Natural killer cell (primary cell): ENCODE measurements at regions not wholly inside any gene's neighbourhood (a gene's known extent, or its start where the extent isn't known, plus 50 kb on each side); places are given as distances from the start of the nearest gene placed in this dataset.
"Not testable (repeated sequence)": the region's sequence is repeated elsewhere in the genome, so short reads cannot be mapped to it uniquely, and the experiment has no call there.

Experiments
- ATAC-seq, 3 donors: fragments of 150-1000 bp in 2 of 3; fragments of 200-7000 bp in 1 of 3; cut with Tn5 transposase; 1 replicate in 1 of 3; 2 replicates in 2 of 3; pipeline ENCODE4 v1.10.0; 2021; ENCODE audit warnings: mild to moderate bottlenecking in 2 of 3, moderate library complexity in 2 of 3
- DNase-seq, 2 donors: peaks; one replicate each; pipeline versions ENCODE4 v3.0.0 to v3.0.0-alpha.2; 2013 to 2021; ENCODE audit warnings: mixed read lengths in 1 of 2
- H3K27ac ChIP-seq: one replicate; pipeline ENCODE4 v1.5.1; 2013; ENCODE audit warnings: mild to moderate bottlenecking, low read length
- H3K27me3 ChIP-seq: one replicate; pipeline ENCODE4 v1.6.1; 2013; ENCODE audit warnings: low read length; ENCODE audit not compliant: control insufficient read depth, insufficient read depth
- H3K36me3 ChIP-seq: one replicate; pipeline ENCODE4 v1.6.1; 2013; ENCODE audit warnings: low read length; ENCODE audit not compliant: control insufficient read depth, insufficient read depth
- H3K4me1 ChIP-seq: one replicate; pipeline ENCODE4 v1.6.1; 2013; ENCODE audit warnings: low read length; ENCODE audit not compliant: control insufficient read depth, insufficient read depth
- H3K4me3 ChIP-seq: one replicate; pipeline ENCODE4 v1.5.1; 2013; ENCODE audit warnings: low read length
- H3K9me3 ChIP-seq: one replicate; pipeline ENCODE4 v1.6.1; 2013; ENCODE audit warnings: low read length; ENCODE audit not compliant: control insufficient read depth, insufficient read depth
- H3K27ac Mint-ChIP-seq, 2 donors: one replicate each; pipeline ENCODE4 v1.8.0; 2022; ENCODE audit warnings: mild to moderate bottlenecking in 2 of 2, mixed read lengths in 2 of 2, moderate library complexity in 1 of 2
- H3K27me3 Mint-ChIP-seq, 2 donors: one replicate each; pipeline ENCODE4 v1.8.0; 2022; ENCODE audit warnings: low read depth in 2 of 2, mixed read lengths in 2 of 2
- H3K36me3 Mint-ChIP-seq: one replicate; pipeline ENCODE4 v1.8.0; 2022; ENCODE audit warnings: mixed read lengths
- H3K4me1 Mint-ChIP-seq, 2 donors: one replicate each; pipeline ENCODE4 v1.8.0; 2022; ENCODE audit warnings: mixed read lengths in 2 of 2
- H3K4me3 Mint-ChIP-seq: one replicate; pipeline ENCODE4 v1.8.0; 2022; ENCODE audit warnings: mild to moderate bottlenecking, moderate library complexity, mixed read lengths
- H3K9me3 Mint-ChIP-seq, 2 donors: one replicate each; pipeline ENCODE4 v1.8.0; 2022; ENCODE audit warnings: mixed read lengths in 2 of 2
- WGBS: methylation state at CpG from one replicate; pipeline ENCODE4 v1.1.7; 2013; ENCODE audit warnings: missing lambda C conversion rate; ENCODE audit not compliant: insufficient coverage; 5-methylcytosine and 5-hydroxymethylcytosine counted together
- intact Hi-C: fragments of 100-400 bp; cut with micrococcal nuclease; formaldehyde crosslinking; loops from one replicate; pipeline ENCODE4 v1.14.2; 2022
- TF ChIP-seq, protein P1 (sequence below): fragments of 200-600 bp; IDR thresholded peaks from one replicate; pipeline ENCODE4 v1.8.0; 2022; ENCODE audit warnings: antibody characterized with exemption

- Histone ChIP-seq H3K4me1 (no peaks in the 10 kb centered on the region), H3K9me3 (no peaks in the 10 kb centered on the region), H3K4me3 (no peak overlapping the region), H3K36me3 (no peaks in the 10 kb centered on the region), H3K27me3 (no peaks in the 10 kb centered on the region), H3K27ac (no peak overlapping the region)
- no peaks in the 10 kb centered on the region for H3K27me3 Mint-ChIP-seq
- TF ChIP-seq, protein P1, sequence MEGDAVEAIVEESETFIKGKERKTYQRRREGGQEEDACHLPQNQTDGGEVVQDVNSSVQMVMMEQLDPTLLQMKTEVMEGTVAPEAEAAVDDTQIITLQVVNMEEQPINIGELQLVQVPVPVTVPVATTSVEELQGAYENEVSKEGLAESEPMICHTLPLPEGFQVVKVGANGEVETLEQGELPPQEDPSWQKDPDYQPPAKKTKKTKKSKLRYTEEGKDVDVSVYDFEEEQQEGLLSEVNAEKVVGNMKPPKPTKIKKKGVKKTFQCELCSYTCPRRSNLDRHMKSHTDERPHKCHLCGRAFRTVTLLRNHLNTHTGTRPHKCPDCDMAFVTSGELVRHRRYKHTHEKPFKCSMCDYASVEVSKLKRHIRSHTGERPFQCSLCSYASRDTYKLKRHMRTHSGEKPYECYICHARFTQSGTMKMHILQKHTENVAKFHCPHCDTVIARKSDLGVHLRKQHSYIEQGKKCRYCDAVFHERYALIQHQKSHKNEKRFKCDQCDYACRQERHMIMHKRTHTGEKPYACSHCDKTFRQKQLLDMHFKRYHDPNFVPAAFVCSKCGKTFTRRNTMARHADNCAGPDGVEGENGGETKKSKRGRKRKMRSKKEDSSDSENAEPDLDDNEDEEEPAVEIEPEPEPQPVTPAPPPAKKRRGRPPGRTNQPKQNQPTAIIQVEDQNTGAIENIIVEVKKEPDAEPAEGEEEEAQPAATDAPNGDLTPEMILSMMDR: no peak
- H3K4me1 Mint-ChIP-seq: no peaks in the 10 kb centered on the region
- intact Hi-C loops: no loop called here
- ATAC-seq (no peak), DNase-seq (no peak)
- no peak overlapping the region for H3K27ac Mint-ChIP-seq
- H3K36me3 Mint-ChIP-seq: peaks cover 11% of the 10 kb centered on the region
- H3K9me3 Mint-ChIP-seq: peaks cover 20 to 27% of the 10 kb centered on the region in 2 donors
- no peak overlapping the region for H3K4me3 Mint-ChIP-seq
These were observed 115.2 kb upstream of the SLC27A6 start for GRCh38 chr5:128850049-128850448.

- no peak overlapping the region for H3K27ac Mint-ChIP-seq
- ATAC-seq: no peak
These were observed 110.4 kb upstream of the SLC27A6 start for GRCh38 chr5:128854931-128855330.

DNA sequence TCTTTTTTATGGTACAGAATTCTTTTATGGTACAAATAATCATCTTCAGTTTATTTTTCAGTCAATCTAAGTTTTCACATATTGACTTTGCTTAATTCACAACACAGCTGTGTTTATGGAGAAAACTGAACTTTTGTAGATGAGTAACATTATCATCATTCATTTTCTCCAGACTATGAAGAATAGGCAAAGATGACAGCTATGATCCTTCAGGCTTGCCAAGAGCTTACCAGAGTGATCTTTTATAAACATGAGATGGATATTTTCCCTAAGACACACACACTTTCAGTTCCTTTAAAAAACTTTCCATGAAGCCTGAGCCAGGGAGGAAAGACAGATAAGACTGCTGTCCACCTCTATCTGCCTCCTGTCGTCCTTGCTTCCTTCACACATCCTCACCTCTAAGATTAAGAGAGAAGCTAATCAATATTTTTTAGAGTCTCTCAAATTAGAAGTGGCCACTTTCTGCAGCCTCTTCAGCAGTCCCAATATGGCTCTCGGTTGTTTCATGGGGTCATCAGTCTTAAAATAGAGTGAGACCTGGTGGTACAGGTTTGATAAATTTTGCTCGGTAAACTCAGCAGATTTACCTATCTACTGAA, 108.1 kb upstream of the SLC27A6 start:
- Mint-ChIP-seq H3K27me3 (no peaks in the 10 kb centered on the region), H3K27ac (no peak overlapping the region), H3K36me3 (no peaks in the 10 kb centered on the region), H3K4me1 (no peaks in the 10 kb centered on the region), H3K9me3 (peaks cover 12 to 19% of the 10 kb centered on the region in 2 donors), H3K4me3 (no peak overlapping the region)
- Histone ChIP-seq H3K27me3 (no peaks in the 10 kb centered on the region), H3K4me1 (no peaks in the 10 kb centered on the region), H3K27ac (no peak overlapping the region), H3K4me3 (no peak overlapping the region), H3K36me3 (no peaks in the 10 kb centered on the region), H3K9me3 (no peaks in the 10 kb centered on the region)
- no peak for DNase-seq
- 100% methylated on average over 3 of the region's 3 CpGs for WGBS
- TF ChIP-seq, protein P1: no peak
- intact Hi-C loops: no loop called here
- no peak for ATAC-seq

More at GRCh38 chr5:128854931-128855330, 110.4 kb upstream of the SLC27A6 start:
- Histone ChIP-seq H3K4me3 (no peak overlapping the region), H3K27ac (no peak overlapping the region), H3K36me3 (no peaks in the 10 kb centered on the region), H3K27me3 (no peaks in the 10 kb centered on the region), H3K4me1 (no peaks in the 10 kb centered on the region), H3K9me3 (no peaks in the 10 kb centered on the region)
- H3K27me3 Mint-ChIP-seq: no peaks in the 10 kb centered on the region
- intact Hi-C loops: no loop called here
- no peak for DNase-seq
- TF ChIP-seq, protein P1: no peak
- peaks cover 13 to 15% of the 10 kb centered on the region in 2 donors for H3K9me3 Mint-ChIP-seq
- 100% methylated on average over 1 of the region's 1 CpG for WGBS
- peaks cover under 1% of the 10 kb centered on the region for H3K36me3 Mint-ChIP-seq
- no peaks in the 10 kb centered on the region for H3K4me1 Mint-ChIP-seq
- H3K4me3 Mint-ChIP-seq: no peak overlapping the region

DNA sequence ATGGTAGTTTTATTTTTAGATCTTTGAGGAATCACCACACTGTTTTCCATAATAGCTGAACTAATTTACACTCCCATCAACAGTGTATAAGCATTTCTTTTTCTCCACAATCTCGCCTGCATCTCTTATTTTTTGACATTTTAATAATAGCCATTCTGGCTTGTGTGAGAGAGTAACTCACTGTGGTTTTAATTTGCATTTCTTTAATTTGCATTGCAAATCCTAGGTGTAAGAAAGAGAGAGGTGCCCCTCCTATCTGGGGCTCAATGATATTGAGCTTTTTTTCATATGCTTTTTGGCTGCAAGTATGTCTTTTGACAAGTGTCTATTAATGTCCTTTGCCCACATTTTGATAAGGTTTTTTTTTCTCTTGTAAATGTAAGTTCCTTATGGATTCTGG, 106.3 kb upstream of the SLC27A6 start:
- Mint-ChIP-seq H3K9me3 (peaks cover 9 to 15% of the 10 kb centered on the region in 2 donors), H3K36me3 (no peaks in the 10 kb centered on the region), H3K4me1 (no peaks in the 10 kb centered on the region), H3K4me3 (no peak overlapping the region), H3K27me3 (no peaks in the 10 kb centered on the region), H3K27ac (no peak overlapping the region)
- Histone ChIP-seq H3K4me1 (no peaks in the 10 kb centered on the region), H3K9me3 (no peaks in the 10 kb centered on the region), H3K4me3 (no peak overlapping the region), H3K36me3 (no peaks in the 10 kb centered on the region), H3K27me3 (no peaks in the 10 kb centered on the region), H3K27ac (no peak overlapping the region)
- no peak for DNase-seq
- no peak for ATAC-seq
- TF ChIP-seq, protein P1: no peak
- intact Hi-C loops: no loop called here
- no CpG with 5 or more reads among the region's 1 CpG for WGBS

DNA sequence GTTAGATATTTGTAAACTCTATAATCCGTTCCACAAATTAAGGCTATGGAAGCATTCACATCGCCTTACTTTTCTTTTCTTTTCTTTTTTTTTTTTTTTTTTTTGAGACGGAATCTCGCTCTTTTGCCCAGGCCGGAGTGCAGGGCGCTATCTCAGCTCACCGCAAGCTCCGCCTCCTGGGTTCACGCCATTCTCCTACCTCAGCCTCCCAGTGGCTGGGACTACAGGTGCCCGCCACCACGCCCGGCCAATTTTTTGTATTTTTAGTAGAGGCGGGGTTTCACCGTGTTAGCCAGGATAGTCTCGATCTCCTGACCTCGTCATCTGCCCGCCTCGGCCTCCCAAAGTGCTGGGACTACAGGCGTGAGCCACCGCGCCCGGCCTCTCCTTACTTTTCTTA, 104.1 kb upstream of the SLC27A6 start:
- intact Hi-C loops, H3K4me3 Mint-ChIP-seq, H3K36me3 Mint-ChIP-seq, H3K27me3 ChIP-seq, H3K27me3 Mint-ChIP-seq, H3K27ac ChIP-seq, H3K36me3 ChIP-seq, ATAC-seq, H3K4me3 ChIP-seq, H3K4me1 Mint-ChIP-seq, DNase-seq, H3K4me1 ChIP-seq, H3K27ac Mint-ChIP-seq, H3K9me3 ChIP-seq: not testable (repeated sequence)
- H3K9me3 Mint-ChIP-seq: peaks cover 11 to 15% of the 10 kb centered on the region in 2 donors
- 93% methylated on average over 21 of the region's 22 CpGs for WGBS
